H1 (cell line): ENCODE measurements at regions not wholly inside any gene's neighbourhood (a gene's known extent, or its start where the extent isn't known, plus 50 kb on each side); places are given as distances from the start of the nearest gene placed in this dataset.

ENCODE experiments used
- BACH1 ChIP-seq: IDR thresholded peaks from 2 replicates; pipeline ENCODE4 v1.6.1; 2012; ENCODE audit warnings: low read length, improper control_type of control experiment
- EP300 ChIP-seq, 2 experiments: IDR thresholded peaks; 1 replicate in 1 of 2; 2 replicates in 1 of 2; pipeline ENCODE4 v1.6.1; 2011 to 2012; ENCODE audit warnings: low read depth in 2 of 2, low read length in 2 of 2, mild to moderate bottlenecking in 2 of 2, borderline replicate concordance in 1 of 2, inconsistent platforms in 1 of 2, moderate library complexity in 1 of 2
- EZH2 ChIP-seq: fragments of 200-600 bp; sonication (generic); IDR thresholded peaks from 2 replicates; pipeline ENCODE4 v1.7.1; 2012; ENCODE audit warnings: low read depth, mild to moderate bottlenecking, moderate library complexity, low read length, inconsistent platforms; ENCODE audit not compliant: severe bottlenecking
- JUND ChIP-seq: IDR thresholded peaks from 2 replicates; pipeline ENCODE4 v1.6.1; 2011; ENCODE audit warnings: mild to moderate bottlenecking, improper control_type of control experiment, low read length
- NANOG ChIP-seq: IDR thresholded peaks from 2 replicates; pipeline ENCODE4 v1.6.1; 2011; ENCODE audit warnings: low read length, low read depth, mild to moderate bottlenecking, inconsistent platforms; ENCODE audit not compliant: insufficient read depth, poor library complexity, severe bottlenecking
- POLR2A ChIP-seq, 2 experiments: IDR thresholded peaks; 1 replicate in 1 of 2; 2 replicates in 1 of 2; pipeline ENCODE4 v1.6.1; 2011; ENCODE audit warnings: low read depth in 2 of 2, low read length in 2 of 2, mild to moderate bottlenecking in 2 of 2; ENCODE audit errors: control extremely low read depth in 1 of 2
- RBBP5 ChIP-seq: IDR thresholded peaks from 2 replicates; pipeline ENCODE4 v1.7.1; 2012; ENCODE audit warnings: low read depth, mild to moderate bottlenecking, inconsistent platforms, low read length, moderate library complexity, borderline replicate concordance
- SP2 ChIP-seq: IDR thresholded peaks from 2 replicates; pipeline ENCODE4 v1.6.1; 2012; ENCODE audit warnings: mild to moderate bottlenecking, low read length, inconsistent platforms
- SRF ChIP-seq: IDR thresholded peaks from 2 replicates; pipeline ENCODE4 v1.6.1; 2011; ENCODE audit warnings: mild to moderate bottlenecking, low read depth, low read length, moderate library complexity
- SUZ12 ChIP-seq: fragments of 200-600 bp; sonication (generic); IDR thresholded peaks from 2 replicates; pipeline ENCODE4 v1.6.1; 2012; ENCODE audit warnings: mild to moderate bottlenecking, inconsistent platforms, low read length, moderate library complexity, mixed read lengths
- TF ChIP-seq, protein P1 (sequence below), 3 experiments: IDR thresholded peaks; 1 replicate in 2 of 3; 2 replicates in 1 of 3; pipeline versions ENCODE4 v1.5.1 to v1.6.1; 2011; ENCODE audit warnings: low read length in 3 of 3, mild to moderate bottlenecking in 3 of 3, inconsistent platforms in 2 of 3, low read depth in 1 of 3, moderate library complexity in 1 of 3; ENCODE audit not compliant: insufficient read depth in 1 of 3; ENCODE audit errors: control extremely low read depth in 1 of 3
- TF ChIP-seq, protein P2 (sequence below): IDR thresholded peaks from 2 replicates; pipeline ENCODE4 v1.6.1; 2012; ENCODE audit warnings: inconsistent platforms
- TF ChIP-seq, protein P3 (sequence below): IDR thresholded peaks from 2 replicates; pipeline ENCODE4 v1.6.1; 2011; ENCODE audit warnings: low read length, improper control_type of control experiment

DNA sequence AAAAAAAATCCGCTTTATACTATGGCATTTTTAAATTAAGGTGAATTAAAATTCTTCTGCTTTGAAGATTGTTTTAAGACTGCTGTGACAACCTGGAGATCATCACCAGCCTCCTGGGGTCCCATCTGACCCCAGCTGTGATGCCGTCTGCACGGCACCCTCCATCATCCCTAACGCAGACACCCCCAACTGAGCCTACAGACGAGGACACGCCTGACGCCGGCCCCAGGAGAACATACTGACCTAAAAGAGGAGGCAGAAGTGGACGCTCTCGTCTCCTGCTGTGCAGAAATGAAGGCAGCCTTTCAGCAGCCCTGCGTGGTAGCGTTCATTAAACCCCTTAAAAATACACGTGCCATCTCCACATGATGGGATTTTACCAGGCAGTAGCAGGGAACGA lies 125.6 kb upstream of the PPP1R26 start:
- TF ChIP-seq SP2: no peak
- TF ChIP-seq POLR2A (IDR thresholded peaks at IDR 0.05; ENCODE audit: control extremely low read depth in 1 of 2, low read depth in 2 of 2, low read length in 2 of 2): no peak
- TF ChIP-seq, protein P1, sequence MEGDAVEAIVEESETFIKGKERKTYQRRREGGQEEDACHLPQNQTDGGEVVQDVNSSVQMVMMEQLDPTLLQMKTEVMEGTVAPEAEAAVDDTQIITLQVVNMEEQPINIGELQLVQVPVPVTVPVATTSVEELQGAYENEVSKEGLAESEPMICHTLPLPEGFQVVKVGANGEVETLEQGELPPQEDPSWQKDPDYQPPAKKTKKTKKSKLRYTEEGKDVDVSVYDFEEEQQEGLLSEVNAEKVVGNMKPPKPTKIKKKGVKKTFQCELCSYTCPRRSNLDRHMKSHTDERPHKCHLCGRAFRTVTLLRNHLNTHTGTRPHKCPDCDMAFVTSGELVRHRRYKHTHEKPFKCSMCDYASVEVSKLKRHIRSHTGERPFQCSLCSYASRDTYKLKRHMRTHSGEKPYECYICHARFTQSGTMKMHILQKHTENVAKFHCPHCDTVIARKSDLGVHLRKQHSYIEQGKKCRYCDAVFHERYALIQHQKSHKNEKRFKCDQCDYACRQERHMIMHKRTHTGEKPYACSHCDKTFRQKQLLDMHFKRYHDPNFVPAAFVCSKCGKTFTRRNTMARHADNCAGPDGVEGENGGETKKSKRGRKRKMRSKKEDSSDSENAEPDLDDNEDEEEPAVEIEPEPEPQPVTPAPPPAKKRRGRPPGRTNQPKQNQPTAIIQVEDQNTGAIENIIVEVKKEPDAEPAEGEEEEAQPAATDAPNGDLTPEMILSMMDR (IDR thresholded peaks at IDR 0.05; ENCODE audit: control extremely low read depth in 1 of 3, insufficient read depth in 1 of 3, low read depth in 1 of 3, low read length in 3 of 3): no peak
- TF ChIP-seq EZH2: no peak
- no peak for TF ChIP-seq RBBP5
- TF ChIP-seq, protein P2, sequence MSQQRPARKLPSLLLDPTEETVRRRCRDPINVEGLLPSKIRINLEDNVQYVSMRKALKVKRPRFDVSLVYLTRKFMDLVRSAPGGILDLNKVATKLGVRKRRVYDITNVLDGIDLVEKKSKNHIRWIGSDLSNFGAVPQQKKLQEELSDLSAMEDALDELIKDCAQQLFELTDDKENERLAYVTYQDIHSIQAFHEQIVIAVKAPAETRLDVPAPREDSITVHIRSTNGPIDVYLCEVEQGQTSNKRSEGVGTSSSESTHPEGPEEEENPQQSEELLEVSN: no peak
- no peak for TF ChIP-seq JUND
- TF ChIP-seq SRF: no peak
- TF ChIP-seq BACH1: no peak
- TF ChIP-seq, protein P3, sequence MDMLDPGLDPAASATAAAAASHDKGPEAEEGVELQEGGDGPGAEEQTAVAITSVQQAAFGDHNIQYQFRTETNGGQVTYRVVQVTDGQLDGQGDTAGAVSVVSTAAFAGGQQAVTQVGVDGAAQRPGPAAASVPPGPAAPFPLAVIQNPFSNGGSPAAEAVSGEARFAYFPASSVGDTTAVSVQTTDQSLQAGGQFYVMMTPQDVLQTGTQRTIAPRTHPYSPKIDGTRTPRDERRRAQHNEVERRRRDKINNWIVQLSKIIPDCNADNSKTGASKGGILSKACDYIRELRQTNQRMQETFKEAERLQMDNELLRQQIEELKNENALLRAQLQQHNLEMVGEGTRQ: no peak
- no peak for TF ChIP-seq EP300 (IDR thresholded peaks at IDR 0.05; ENCODE audit: borderline replicate concordance in 1 of 2, low read depth in 2 of 2, low read length in 2 of 2)
- no peak for TF ChIP-seq NANOG
- no peak for TF ChIP-seq SUZ12
